K562 (cell line): ENCODE measurements at regions not wholly inside any gene's neighbourhood (a gene's known extent, or its start where the extent isn't known, plus 50 kb on each side); places are given as distances from the start of the nearest gene placed in this dataset.

ENCODE experiments used
- ATAC-seq: fragments of 200-7000 bp; cut with Tn5 transposase; 3 replicates; pipeline ENCODE4 v1.9.1; 2020; ENCODE audit warnings: moderate library complexity
- BruUV-seq: library from RNA; stranded (reverse); fragments of 400-500 nt; replicated peaks from 2 replicates; lab custom pipeline; 2021; lab: Mats Ljungman, UMichigan
- CTCF ChIA-PET: fragments of 300-600 bp; formaldehyde crosslinking; extraction: SDS; loops from one replicate; lab custom pipeline; 2021; ENCODE audit warnings: low intra/inter-chr PET ratio; lab: Yijun Ruan, JAX
- POLR2A ChIA-PET: fragments of 300-600, 350-650 bp; sonication (Branson Sonifier 250); formaldehyde crosslinking; extraction: SDS; loops from one replicate; lab custom pipeline; 2021; ENCODE audit warnings: antibody characterized with exemption, inconsistent platforms; lab: Yijun Ruan, JAX
- DNase-seq, 4 experiments: peaks; one replicate each; pipeline versions ENCODE4 v3.0.0 to v3.0.0-alpha.2; 2011 to 2018; ENCODE audit warnings: low spot score in 3 of 4, mixed read lengths in 3 of 4; ENCODE audit errors: extremely low read depth in 1 of 4
- FAIRE-seq: peaks from 2 replicates; lab custom pipeline; 2011; peaks lifted over from hg19 to GRCh38; lab: Jason Lieb, UNC
- H2AFZ ChIP-seq: 2 replicates; pipeline ENCODE4 v1.6.0; 2011; ENCODE audit warnings: low read depth, low read length, control low read depth, inconsistent platforms
- H3K27ac ChIP-seq: fragments of 200-600 bp; 3 replicates; pipeline ENCODE4 v1.8.0; 2011; ENCODE audit warnings: low read depth, mild to moderate bottlenecking, control low read depth, inconsistent platforms, low read length, moderate library complexity, mixed read lengths; ENCODE audit errors: extremely low read depth
- H3K27me3 ChIP-seq, 2 experiments: fragments of 300-600 bp in 1 of 2; 2 replicates in 1 of 2; 3 replicates in 1 of 2; pipeline versions ENCODE4 v1.6.0 to v1.8.0; 2011; ENCODE audit warnings: inconsistent platforms in 2 of 2, low read length in 2 of 2, mild to moderate bottlenecking in 1 of 2, mixed read lengths in 1 of 2, moderate library complexity in 1 of 2; ENCODE audit not compliant: control insufficient read depth in 2 of 2, insufficient read depth in 2 of 2
- H3K36me3 ChIP-seq: fragments of 300-600 bp; 3 replicates; pipeline ENCODE4 v1.8.0; 2011; ENCODE audit warnings: mild to moderate bottlenecking, low read length, inconsistent platforms; ENCODE audit not compliant: control insufficient read depth, insufficient read depth
- H3K4me1 ChIP-seq, 2 experiments: fragments of 200-600 bp in 1 of 2; replicated peaks in 1 of 2; 2 replicates in 1 of 2; 3 replicates in 1 of 2; pipeline versions ENCODE4 v1.5.1 to v1.8.0; 2011; ENCODE audit warnings: inconsistent platforms in 2 of 2, low read length in 2 of 2, mild to moderate bottlenecking in 1 of 2, mixed read lengths in 1 of 2, moderate library complexity in 1 of 2; ENCODE audit not compliant: control insufficient read depth in 2 of 2, insufficient read depth in 2 of 2
- H3K4me2 ChIP-seq: 2 replicates; pipeline ENCODE4 v1.6.1; 2011; ENCODE audit warnings: low read length, control low read depth, inconsistent platforms, mixed read lengths; ENCODE audit not compliant: insufficient read depth
- H3K4me3 ChIP-seq: fragments of 200-600 bp; sonication (generic), shearing (Covaris generic); 2 replicates; pipeline ENCODE4 v1.5.1; 2016; ENCODE audit warnings: control low read depth, inconsistent platforms
- H3K79me2 ChIP-seq: fragments of 200-600 bp; 3 replicates; pipeline ENCODE4 v1.8.0; 2011; ENCODE audit warnings: low read length, inconsistent platforms; ENCODE audit not compliant: control insufficient read depth, insufficient read depth
- H3K9ac ChIP-seq, 2 experiments: 2 replicates each; pipeline versions ENCODE4 v1.6.0 to v1.6.1; 2011; ENCODE audit warnings: low read depth in 2 of 2, low read length in 2 of 2, control low read depth in 1 of 2, inconsistent platforms in 1 of 2, mild to moderate bottlenecking in 1 of 2, mixed read lengths in 1 of 2; ENCODE audit not compliant: insufficient read depth in 1 of 2
- H3K9me1 ChIP-seq: one replicate; pipeline ENCODE4 v1.6.0; 2011; ENCODE audit warnings: inconsistent platforms, mild to moderate bottlenecking, low read length, moderate library complexity; ENCODE audit not compliant: control insufficient read depth, insufficient read depth
- H3K9me3 ChIP-seq: replicated peaks from 2 replicates; pipeline ENCODE4 v1.5.1; 2011; ENCODE audit warnings: low read depth, low read length, inconsistent platforms; ENCODE audit not compliant: control insufficient read depth, insufficient read depth
- H4K20me1 ChIP-seq: replicated peaks from 2 replicates; pipeline ENCODE4 v1.6.1; 2011; ENCODE audit warnings: low read length, inconsistent platforms, mixed read lengths; ENCODE audit not compliant: control insufficient read depth, insufficient read depth
- BRF1 ChIP-seq: IDR thresholded peaks from 3 replicates; pipeline ENCODE4 v1.6.1; 2011; ENCODE audit warnings: borderline replicate concordance, mild to moderate bottlenecking; ENCODE audit not compliant: insufficient read length; ENCODE audit errors: extremely low read depth
- FOSL1 ChIP-seq: fragments of 200-800 bp; sonication (Bioruptor generic); conservative IDR thresholded peaks from 2 replicates; pipeline ENCODE4 v1.6.1; 2016; ENCODE audit warnings: missing genetic modification characterization, missing compliant biosample characterization
- KDM4B ChIP-seq, 2 experiments: fragments of 450-650 bp in 1 of 2; sonication (generic) in 1 of 2; IDR thresholded peaks; 2 replicates each; pipeline ENCODE4 v1.6.1; 2016 to 2017; ENCODE audit warnings: borderline replicate concordance in 2 of 2, antibody characterized with exemption in 1 of 2, low read depth in 1 of 2, mild to moderate bottlenecking in 1 of 2
- TEAD4 ChIP-seq, 2 experiments: sonication (generic) in 1 of 2; formaldehyde crosslinking in 1 of 2; IDR thresholded peaks; 2 replicates each; pipeline versions ENCODE4 v1.6.1 to v1.8.0; 2012 to 2022; ENCODE audit warnings: borderline replicate concordance in 1 of 2, inconsistent platforms in 1 of 2, low read length in 1 of 2, mild to moderate bottlenecking in 1 of 2, missing genetic modification reagents in 1 of 2
- THRAP3 ChIP-seq: fragments of 450-650 bp; IDR thresholded peaks from 2 replicates; pipeline ENCODE4 v1.6.1; 2016; ENCODE audit warnings: mild to moderate bottlenecking, inconsistent platforms, borderline replicate concordance
- ZBTB7A ChIP-seq: IDR thresholded peaks from 2 replicates; pipeline ENCODE4 v1.6.1; 2011; ENCODE audit warnings: low read depth, mild to moderate bottlenecking, low read length, moderate library complexity, borderline replicate concordance; ENCODE audit not compliant: control insufficient read depth
- WGBS: fragments of 100-300 bp; shearing (Covaris generic); methylation state at CpG from one replicate; pipeline ENCODE4 v1.1.6; 2016; ENCODE audit warnings: low coverage, mixed read lengths; ENCODE audit not compliant: insufficient coverage; ENCODE audit errors: missing lambda C conversion rate; 5-methylcytosine and 5-hydroxymethylcytosine counted together
- in situ Hi-C: fragments of 300-500 bp; cut with MboI; formaldehyde crosslinking; loops from 4 replicates; pipeline ENCODE4 v1.15.0; 2018; ENCODE audit warnings: inconsistent platforms, mixed read lengths
- intact Hi-C: fragments of 100-400 bp; cut with micrococcal nuclease; formaldehyde crosslinking; loops from 2 replicates; pipeline ENCODE4 v1.14.2; 2022
- TF ChIP-seq, protein P1 (sequence below): fragments of 250-450 bp; sonication (Bioruptor Pico); IDR thresholded peaks from 2 replicates; pipeline ENCODE4 v1.4.0; 2020; ENCODE audit warnings: mild to moderate bottlenecking, moderate library complexity
- TF ChIP-seq, protein P2 (sequence below): fragments of 450-650 bp; formaldehyde crosslinking; IDR thresholded peaks from 2 replicates; pipeline ENCODE4 v1.4.0; 2020; ENCODE audit warnings: mild to moderate bottlenecking, moderate library complexity
- TF ChIP-seq, protein P3 (sequence below): fragments of 450-650 bp; IDR thresholded peaks from 2 replicates; pipeline ENCODE4 v1.6.1; 2017; ENCODE audit warnings: antibody characterized with exemption
- TF ChIP-seq, protein P4 (sequence below): IDR thresholded peaks from 2 replicates; pipeline ENCODE4 v1.6.1; 2011; ENCODE audit warnings: borderline replicate concordance, low read depth, mild to moderate bottlenecking, moderate library complexity, low read length; ENCODE audit not compliant: insufficient read depth, poor library complexity, severe bottlenecking

DNA sequence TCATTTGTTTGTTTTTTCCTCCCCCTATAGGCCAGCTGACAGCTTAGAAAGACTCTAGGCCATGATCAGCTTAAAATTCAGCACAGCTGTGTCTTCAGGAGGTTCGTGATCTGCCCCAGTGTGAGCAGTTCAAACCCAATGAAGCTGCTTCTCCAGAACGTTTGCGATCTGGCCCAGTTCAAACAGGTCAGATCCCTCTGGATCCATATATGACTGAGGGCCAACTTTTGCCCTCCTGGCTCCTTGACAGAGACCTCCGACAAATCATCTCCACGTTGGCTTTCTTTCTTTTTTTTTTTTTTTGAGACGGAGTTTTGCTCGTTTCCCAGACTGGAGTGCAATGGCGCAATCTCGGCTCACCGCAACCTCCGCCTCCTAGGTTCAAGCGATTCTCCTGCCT is 50.2 kb upstream of the ATF7IP2 start:
- Histone ChIP-seq H3K4me2 (no peak overlapping the region), H3K79me2 (no peaks in the 10 kb centered on the region), H3K9me1 (no peaks in the 10 kb centered on the region), H3K4me1 (peaks cover 0 to 7% of the 10 kb centered on the region in 2 experiments; a peak in 3 of 5 replicates), H3K4me3 (no peak overlapping the region), H3K27ac (no peak overlapping the region), H3K27me3 (no peaks in the 10 kb centered on the region), H3K36me3 (no peaks in the 10 kb centered on the region), H3K9ac (no peak overlapping the region), H4K20me1 (no peaks in the 10 kb centered on the region), H3K9me3 (peaks cover 20% of the 10 kb centered on the region), H2AFZ (0 out of 2 replicates have a peak overlapping the region, but pooled peaks have one; percentile 37)
- BruUV-seq: no TSS peak
- DNase-seq (no peak), ATAC-seq (no peak), FAIRE-seq (no peak)
- intact Hi-C loops: no loop called here
- ChIA-PET POLR2A (no interaction called here), CTCF (no interaction called here)
- WGBS: 78% methylated on average over 3 of the region's 12 CpGs
- TF ChIP-seq, protein P1, sequence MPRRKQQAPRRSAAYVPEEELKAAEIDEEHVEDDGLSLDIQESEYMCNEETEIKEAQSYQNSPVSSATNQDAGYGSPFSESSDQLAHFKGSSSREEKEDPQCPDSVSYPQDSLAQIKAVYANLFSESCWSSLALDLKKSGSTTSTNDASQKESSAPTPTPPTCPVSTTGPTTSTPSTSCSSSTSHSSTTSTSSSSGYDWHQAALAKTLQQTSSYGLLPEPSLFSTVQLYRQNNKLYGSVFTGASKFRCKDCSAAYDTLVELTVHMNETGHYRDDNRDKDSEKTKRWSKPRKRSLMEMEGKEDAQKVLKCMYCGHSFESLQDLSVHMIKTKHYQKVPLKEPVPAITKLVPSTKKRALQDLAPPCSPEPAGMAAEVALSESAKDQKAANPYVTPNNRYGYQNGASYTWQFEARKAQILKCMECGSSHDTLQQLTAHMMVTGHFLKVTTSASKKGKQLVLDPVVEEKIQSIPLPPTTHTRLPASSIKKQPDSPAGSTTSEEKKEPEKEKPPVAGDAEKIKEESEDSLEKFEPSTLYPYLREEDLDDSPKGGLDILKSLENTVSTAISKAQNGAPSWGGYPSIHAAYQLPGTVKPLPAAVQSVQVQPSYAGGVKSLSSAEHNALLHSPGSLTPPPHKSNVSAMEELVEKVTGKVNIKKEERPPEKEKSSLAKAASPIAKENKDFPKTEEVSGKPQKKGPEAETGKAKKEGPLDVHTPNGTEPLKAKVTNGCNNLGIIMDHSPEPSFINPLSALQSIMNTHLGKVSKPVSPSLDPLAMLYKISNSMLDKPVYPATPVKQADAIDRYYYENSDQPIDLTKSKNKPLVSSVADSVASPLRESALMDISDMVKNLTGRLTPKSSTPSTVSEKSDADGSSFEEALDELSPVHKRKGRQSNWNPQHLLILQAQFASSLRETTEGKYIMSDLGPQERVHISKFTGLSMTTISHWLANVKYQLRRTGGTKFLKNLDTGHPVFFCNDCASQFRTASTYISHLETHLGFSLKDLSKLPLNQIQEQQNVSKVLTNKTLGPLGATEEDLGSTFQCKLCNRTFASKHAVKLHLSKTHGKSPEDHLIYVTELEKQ (CRISPR knock-in tag): no peak
- TF ChIP-seq, protein P2, sequence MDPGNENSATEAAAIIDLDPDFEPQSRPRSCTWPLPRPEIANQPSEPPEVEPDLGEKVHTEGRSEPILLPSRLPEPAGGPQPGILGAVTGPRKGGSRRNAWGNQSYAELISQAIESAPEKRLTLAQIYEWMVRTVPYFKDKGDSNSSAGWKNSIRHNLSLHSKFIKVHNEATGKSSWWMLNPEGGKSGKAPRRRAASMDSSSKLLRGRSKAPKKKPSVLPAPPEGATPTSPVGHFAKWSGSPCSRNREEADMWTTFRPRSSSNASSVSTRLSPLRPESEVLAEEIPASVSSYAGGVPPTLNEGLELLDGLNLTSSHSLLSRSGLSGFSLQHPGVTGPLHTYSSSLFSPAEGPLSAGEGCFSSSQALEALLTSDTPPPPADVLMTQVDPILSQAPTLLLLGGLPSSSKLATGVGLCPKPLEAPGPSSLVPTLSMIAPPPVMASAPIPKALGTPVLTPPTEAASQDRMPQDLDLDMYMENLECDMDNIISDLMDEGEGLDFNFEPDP: no peak
- TF ChIP-seq ZBTB7A (no peak), FOSL1 (tag) (no peak), TEAD4 (IDR thresholded peaks at IDR 0.05; ENCODE audit: low read length) (no peak), TEAD4 (CRISPR knock-in tag; IDR thresholded peaks at IDR 0.05; ENCODE audit: borderline replicate concordance) (no peak), THRAP3 (no peak), BRF1 (no peak), KDM4B (IDR thresholded peaks at IDR 0.05; ENCODE audit: borderline replicate concordance in 2 of 2, low read depth in 1 of 2) (no peak)
- TF ChIP-seq, protein P3, sequence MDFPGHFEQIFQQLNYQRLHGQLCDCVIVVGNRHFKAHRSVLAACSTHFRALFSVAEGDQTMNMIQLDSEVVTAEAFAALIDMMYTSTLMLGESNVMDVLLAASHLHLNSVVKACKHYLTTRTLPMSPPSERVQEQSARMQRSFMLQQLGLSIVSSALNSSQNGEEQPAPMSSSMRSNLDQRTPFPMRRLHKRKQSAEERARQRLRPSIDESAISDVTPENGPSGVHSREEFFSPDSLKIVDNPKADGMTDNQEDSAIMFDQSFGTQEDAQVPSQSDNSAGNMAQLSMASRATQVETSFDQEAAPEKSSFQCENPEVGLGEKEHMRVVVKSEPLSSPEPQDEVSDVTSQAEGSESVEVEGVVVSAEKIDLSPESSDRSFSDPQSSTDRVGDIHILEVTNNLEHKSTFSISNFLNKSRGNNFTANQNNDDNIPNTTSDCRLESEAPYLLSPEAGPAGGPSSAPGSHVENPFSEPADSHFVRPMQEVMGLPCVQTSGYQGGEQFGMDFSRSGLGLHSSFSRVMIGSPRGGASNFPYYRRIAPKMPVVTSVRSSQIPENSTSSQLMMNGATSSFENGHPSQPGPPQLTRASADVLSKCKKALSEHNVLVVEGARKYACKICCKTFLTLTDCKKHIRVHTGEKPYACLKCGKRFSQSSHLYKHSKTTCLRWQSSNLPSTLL: no peak
- TF ChIP-seq, protein P4, sequence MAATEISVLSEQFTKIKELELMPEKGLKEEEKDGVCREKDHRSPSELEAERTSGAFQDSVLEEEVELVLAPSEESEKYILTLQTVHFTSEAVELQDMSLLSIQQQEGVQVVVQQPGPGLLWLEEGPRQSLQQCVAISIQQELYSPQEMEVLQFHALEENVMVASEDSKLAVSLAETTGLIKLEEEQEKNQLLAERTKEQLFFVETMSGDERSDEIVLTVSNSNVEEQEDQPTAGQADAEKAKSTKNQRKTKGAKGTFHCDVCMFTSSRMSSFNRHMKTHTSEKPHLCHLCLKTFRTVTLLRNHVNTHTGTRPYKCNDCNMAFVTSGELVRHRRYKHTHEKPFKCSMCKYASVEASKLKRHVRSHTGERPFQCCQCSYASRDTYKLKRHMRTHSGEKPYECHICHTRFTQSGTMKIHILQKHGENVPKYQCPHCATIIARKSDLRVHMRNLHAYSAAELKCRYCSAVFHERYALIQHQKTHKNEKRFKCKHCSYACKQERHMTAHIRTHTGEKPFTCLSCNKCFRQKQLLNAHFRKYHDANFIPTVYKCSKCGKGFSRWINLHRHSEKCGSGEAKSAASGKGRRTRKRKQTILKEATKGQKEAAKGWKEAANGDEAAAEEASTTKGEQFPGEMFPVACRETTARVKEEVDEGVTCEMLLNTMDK: no peak
- in situ Hi-C loops: no loop called here
